ENCODE measurements at regions not wholly inside any gene's neighbourhood (a gene's known extent, or its start where the extent isn't known, plus 50 kb on each side); places are given as distances from the start of the nearest gene placed in this dataset.

DNA sequence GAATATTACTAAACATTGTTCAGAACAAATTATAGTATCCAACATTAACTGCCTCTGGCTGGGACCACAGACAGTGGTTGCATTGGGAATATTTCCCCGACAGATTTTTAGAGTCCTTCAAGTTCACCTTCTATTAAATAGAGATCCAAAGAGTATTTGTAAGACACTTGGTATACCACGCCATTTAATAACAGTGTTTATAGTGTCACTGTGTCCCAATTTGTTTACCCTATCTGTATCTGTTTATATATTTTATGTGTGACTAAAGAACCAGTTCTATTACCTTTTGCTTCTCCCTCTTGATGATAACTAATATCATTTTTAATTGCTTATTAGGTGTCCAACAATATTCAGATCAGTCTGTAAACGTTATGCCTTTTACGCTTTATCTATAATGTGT, 191.3 kb upstream of the IRX5 start:
- TF ChIP-seq, protein P1, sequence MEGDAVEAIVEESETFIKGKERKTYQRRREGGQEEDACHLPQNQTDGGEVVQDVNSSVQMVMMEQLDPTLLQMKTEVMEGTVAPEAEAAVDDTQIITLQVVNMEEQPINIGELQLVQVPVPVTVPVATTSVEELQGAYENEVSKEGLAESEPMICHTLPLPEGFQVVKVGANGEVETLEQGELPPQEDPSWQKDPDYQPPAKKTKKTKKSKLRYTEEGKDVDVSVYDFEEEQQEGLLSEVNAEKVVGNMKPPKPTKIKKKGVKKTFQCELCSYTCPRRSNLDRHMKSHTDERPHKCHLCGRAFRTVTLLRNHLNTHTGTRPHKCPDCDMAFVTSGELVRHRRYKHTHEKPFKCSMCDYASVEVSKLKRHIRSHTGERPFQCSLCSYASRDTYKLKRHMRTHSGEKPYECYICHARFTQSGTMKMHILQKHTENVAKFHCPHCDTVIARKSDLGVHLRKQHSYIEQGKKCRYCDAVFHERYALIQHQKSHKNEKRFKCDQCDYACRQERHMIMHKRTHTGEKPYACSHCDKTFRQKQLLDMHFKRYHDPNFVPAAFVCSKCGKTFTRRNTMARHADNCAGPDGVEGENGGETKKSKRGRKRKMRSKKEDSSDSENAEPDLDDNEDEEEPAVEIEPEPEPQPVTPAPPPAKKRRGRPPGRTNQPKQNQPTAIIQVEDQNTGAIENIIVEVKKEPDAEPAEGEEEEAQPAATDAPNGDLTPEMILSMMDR (conservative IDR thresholded peaks at IDR 0.05 in 1 of 2, IDR thresholded peaks at IDR 0.05 in 1 of 2; ENCODE audit: extremely low read depth in 1 of 2, insufficient read depth in 1 of 2, low read depth in 1 of 2, low read length in 2 of 2) = no peak
- no peak for TF ChIP-seq EZH2 (IDR thresholded peaks at IDR 0.05; ENCODE audit: borderline replicate concordance, low read length)
